ENCODE measurements at regions not wholly inside any gene's neighbourhood (a gene's known extent, or its start where the extent isn't known, plus 50 kb on each side); places are given as distances from the start of the nearest gene placed in this dataset. TPM values are rescaled to one million over a fixed set of nuclear protein-coding genes. Genes with fewer than 3 reads are reported as not detected.

DNA sequence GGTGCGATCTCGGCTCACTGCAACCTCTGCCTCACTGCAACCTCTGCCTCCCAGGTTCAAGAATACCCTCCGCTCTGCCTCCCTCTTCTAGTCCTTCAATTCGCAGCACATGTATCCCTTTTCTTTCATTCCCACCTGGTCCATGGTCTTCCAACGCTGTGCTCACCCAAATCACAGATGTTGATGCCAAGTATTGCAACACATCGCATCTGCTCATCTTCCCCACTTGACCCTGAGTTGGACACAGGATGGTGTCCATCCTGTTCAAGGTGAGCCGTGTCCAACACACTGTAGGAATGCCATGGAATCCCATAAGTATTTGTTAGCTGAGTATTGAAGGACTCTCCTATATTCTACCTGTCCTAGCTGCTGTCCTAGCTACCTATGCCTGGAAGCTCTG is 50.6 kb upstream of the ETV6 start:
- H3K27ac ChIP-seq (ENCODE audit: insufficient read depth, low read depth, low read length) = no peak overlapping the region
- DNase-seq (ENCODE audit: low read depth, low spot score) (no peak), FAIRE-seq (no peak)
- H3K4me2 ChIP-seq (ENCODE audit: insufficient read depth, low read length) = no peak overlapping the region
- H2AFZ ChIP-seq (ENCODE audit: low read depth, low read length) = no peak overlapping the region
- CTCF ChIA-PET = no interaction called here
- POLR2A ChIA-PET = no interaction called here
- no peak overlapping the region for H3K4me3 ChIP-seq (replicated peaks in 1 of 3; ENCODE audit: insufficient read depth in 1 of 3, low read depth in 1 of 3, low read length in 3 of 3)
- H4K20me1 ChIP-seq (replicated peaks; ENCODE audit: control insufficient read depth, extremely low read depth, insufficient read depth, low read length) = no peaks in the 10 kb centered on the region
- H3K79me2 ChIP-seq (ENCODE audit: control insufficient read depth, insufficient read depth, low read length) = no peaks in the 10 kb centered on the region
- H3K9me3 ChIP-seq (replicated peaks; ENCODE audit: control insufficient read depth, insufficient read depth, low read length) = no peaks in the 10 kb centered on the region
- H3K4me1 ChIP-seq (ENCODE audit: control insufficient read depth, extremely low read depth, insufficient read depth, low read length) = no peaks in the 10 kb centered on the region
- BruUV-seq (replicated peaks) = no TSS peak
- H3K9ac ChIP-seq (replicated peaks; ENCODE audit: extremely low read depth, insufficient read depth, low read length) = no peak overlapping the region
- intact Hi-C loops (cut with micrococcal nuclease) (no loop called here), dilution Hi-C loops (cut with MboI; ENCODE audit: extremely low pct_ligation_motif_present, low sequenced_read_pairs) (loop anchor here (25.0 kb wide), 1 partner anchor 438 kb away; no protein-coding TSS in a partner anchor)
- TF ChIP-seq, protein P1, sequence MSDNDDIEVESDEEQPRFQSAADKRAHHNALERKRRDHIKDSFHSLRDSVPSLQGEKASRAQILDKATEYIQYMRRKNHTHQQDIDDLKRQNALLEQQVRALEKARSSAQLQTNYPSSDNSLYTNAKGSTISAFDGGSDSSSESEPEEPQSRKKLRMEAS (IDR thresholded peaks at IDR 0.05; ENCODE audit: insufficient read depth, insufficient read length) = no peak
- no peaks in the 10 kb centered on the region for H3K9me1 ChIP-seq (replicated peaks; ENCODE audit: control insufficient read depth, extremely low read depth, insufficient read depth, low read length)
- peaks cover 0 to 3% of the 10 kb centered on the region in 2 experiments for H3K27me3 ChIP-seq (ENCODE audit: control insufficient read depth in 2 of 2, insufficient read depth in 2 of 2, low read length in 2 of 2)
- H3K36me3 ChIP-seq (ENCODE audit: control insufficient read depth in 2 of 2, extremely low read depth in 1 of 2, insufficient read depth in 2 of 2, low read length in 2 of 2) = no peaks in the 10 kb centered on the region

Small RNAs in the stretch of these regions (small RNA-seq; reads per million reads assigned to genes)
- gene AC007450.3 (ENCODE audit: insufficient read depth, insufficient read length, low read depth, low replicate concordance) = not detected
- gene HIGD1AP8 (ENCODE audit: insufficient read depth, insufficient read length, low read depth, low replicate concordance) = not detected
- gene RNU7-60P (ENCODE audit: insufficient read depth, insufficient read length, low read depth, low replicate concordance) = not detected

Data from endothelial cell of umbilical vein (primary cell).